GM12878 (cell line): ENCODE measurements at regions not wholly inside any gene's neighbourhood (a gene's known extent, or its start where the extent isn't known, plus 50 kb on each side); places are given as distances from the start of the nearest gene placed in this dataset.

Source experiments
- ATAC-seq: fragments of 200-7000 bp; cut with Tn5 transposase; 3 replicates; pipeline ENCODE4 v1.9.1; 2020; ENCODE audit warnings: mild to moderate bottlenecking, moderate library complexity
- BruUV-seq: library from RNA; stranded (reverse); fragments of 400-500 nt; replicated peaks from 2 replicates; lab custom pipeline; 2021; lab: Mats Ljungman, UMichigan
- CTCF ChIA-PET: fragments of 300-600 bp; sonication (Branson Sonifier 250); formaldehyde crosslinking; extraction: SDS; loops from one replicate; lab custom pipeline; 2021; ENCODE audit warnings: inconsistent platforms; lab: Yijun Ruan, JAX
- POLR2A ChIA-PET: fragments of 350-600 bp; formaldehyde crosslinking; extraction: SDS; loops from one replicate; lab custom pipeline; 2021; ENCODE audit warnings: inconsistent platforms; lab: Charles Lee
- RAD21 ChIA-PET: fragments of 300-600 bp; sonication (Branson Sonifier 250); formaldehyde crosslinking; loops from one replicate; lab custom pipeline; 2023; ENCODE audit warnings: antibody characterized with exemption; ENCODE audit not compliant: unreplicated experiment; lab: Charles Lee
- SMC1A ChIA-PET: fragments of 300-600 bp; sonication (Branson Sonifier 250); formaldehyde crosslinking; loops from one replicate; lab custom pipeline; 2023; ENCODE audit not compliant: unreplicated experiment, uncharacterized antibody; lab: Charles Lee
- DNase-seq: peaks from one replicate; pipeline ENCODE4 v3.0.0-alpha.2; 2011; ENCODE audit warnings: low read depth, low spot score
- FAIRE-seq: peaks from 3 replicates; lab custom pipeline; 2011; peaks lifted over from hg19 to GRCh38; lab: Jason Lieb, UNC
- H2AFZ ChIP-seq: 2 replicates; pipeline ENCODE4 v1.6.0; 2011; ENCODE audit warnings: low read depth, low read length, control low read depth; ENCODE audit not compliant: control insufficient read depth
- H3K27ac ChIP-seq: 2 replicates; pipeline ENCODE4 v1.5.1; 2011; ENCODE audit warnings: control low read depth; ENCODE audit not compliant: control insufficient read depth, insufficient read depth
- H3K27me3 ChIP-seq, 2 experiments: replicated peaks in 1 of 2; 2 replicates each; pipeline versions ENCODE4 v1.6.0 to v1.6.1; 2011; ENCODE audit warnings: low read length in 1 of 2; ENCODE audit not compliant: control insufficient read depth in 2 of 2, insufficient read depth in 2 of 2
- H3K36me3 ChIP-seq, 2 experiments: 2 replicates each; pipeline ENCODE4 v1.5.1; 2011; ENCODE audit warnings: low read length in 1 of 2; ENCODE audit not compliant: control insufficient read depth in 2 of 2, insufficient read depth in 2 of 2
- H3K4me1 ChIP-seq: 2 replicates; pipeline ENCODE4 v1.6.1; 2011; ENCODE audit warnings: mild to moderate bottlenecking, low read length, moderate library complexity, mixed read lengths; ENCODE audit not compliant: control insufficient read depth, insufficient read depth
- H3K4me2 ChIP-seq: 2 replicates; pipeline ENCODE4 v1.6.0; 2011; ENCODE audit warnings: control low read depth; ENCODE audit not compliant: control insufficient read depth, insufficient read depth
- H3K4me3 ChIP-seq: fragments of 200-600 bp; sonication (generic); 2 replicates; pipeline ENCODE4 v1.5.1; 2016
- H3K79me2 ChIP-seq: 2 replicates; pipeline ENCODE4 v1.6.0; 2011; ENCODE audit warnings: low read length; ENCODE audit not compliant: control insufficient read depth, insufficient read depth
- H3K9ac ChIP-seq: 2 replicates; pipeline ENCODE4 v1.8.0; 2011; ENCODE audit warnings: low read length, control low read depth, mixed read lengths; ENCODE audit not compliant: control insufficient read depth, insufficient read depth
- H3K9me3 ChIP-seq: replicated peaks from 3 replicates; pipeline ENCODE4 v1.5.1; 2011; ENCODE audit warnings: mild to moderate bottlenecking, low read length; ENCODE audit not compliant: control insufficient read depth, insufficient read depth
- H4K20me1 ChIP-seq: 2 replicates; pipeline ENCODE4 v1.6.0; 2011; ENCODE audit not compliant: control insufficient read depth, insufficient read depth
- BACH1 ChIP-seq: fragments of 450-650 bp; IDR thresholded peaks from 2 replicates; pipeline ENCODE4 v1.6.1; 2017; ENCODE audit warnings: mild to moderate bottlenecking, borderline replicate concordance
- CTCF ChIP-seq, 3 experiments: IDR thresholded peaks in 2 of 3; conservative IDR thresholded peaks in 1 of 3; 2 replicates each; pipeline ENCODE4 v1.5.1; 2011; ENCODE audit warnings: low read depth in 3 of 3, low read length in 3 of 3, mild to moderate bottlenecking in 3 of 3, control low read depth in 2 of 3, moderate library complexity in 2 of 3, inconsistent platforms in 1 of 3, mixed read lengths in 1 of 3; ENCODE audit not compliant: control insufficient read depth in 2 of 3, insufficient read depth in 1 of 3; ENCODE audit errors: extremely low read depth in 1 of 3
- MXI1 ChIP-seq: fragments of 150-350 bp; IDR thresholded peaks from 2 replicates; pipeline ENCODE4 v1.6.1; 2011; ENCODE audit warnings: low read depth, mild to moderate bottlenecking, inconsistent platforms, low read length, improper control_type of control experiment
- SMC3 ChIP-seq: IDR thresholded peaks from 2 replicates; pipeline ENCODE4 v1.6.1; 2011; ENCODE audit warnings: low read length, improper control_type of control experiment, borderline replicate concordance
- YY1 ChIP-seq: IDR thresholded peaks from 2 replicates; pipeline ENCODE4 v1.6.1; 2011; ENCODE audit warnings: low read depth, mild to moderate bottlenecking, low read length
- ZNF24 ChIP-seq: fragments of 450-650 bp; IDR thresholded peaks from 2 replicates; pipeline ENCODE4 v1.6.1; 2017; ENCODE audit warnings: antibody characterized with exemption, mild to moderate bottlenecking
- whole genome bisulfite sequencing: methylation state at CpG from one replicate; pipeline ENCODE4 v1.1.6; 2016; ENCODE audit warnings: low lambda C conversion rate; ENCODE audit not compliant: insufficient replicate concordance, insufficient coverage; ENCODE audit errors: missing lambda C conversion rate; 5-methylcytosine and 5-hydroxymethylcytosine counted together
- in situ Hi-C: fragments of 300-500 bp; cut with MboI; formaldehyde crosslinking; loops from 9 replicates; pipeline ENCODE4 v1.14.3; 2018; ENCODE audit warnings: mixed read lengths
- intact Hi-C: fragments of 100-400 bp; cut with micrococcal nuclease; formaldehyde crosslinking; loops from one replicate; pipeline ENCODE4 v1.14.2; 2022; ENCODE audit not compliant: unreplicated experiment

- H3K27me3 ChIP-seq, result no peaks in the 10 kb centered on the region; a peak in 2 of 4 replicates
- DNase-seq, result no peak
- SMC1A ChIA-PET, result no interaction called here
- H3K27ac ChIP-seq, result no peak overlapping the region
- H3K4me2 ChIP-seq, result no peak overlapping the region
- no TSS peak for BruUV-seq
- POLR2A ChIA-PET, result no interaction called here
- TF ChIP-seq BACH1, result no peak
- no peak for TF ChIP-seq MXI1
- TF ChIP-seq YY1, result no peak
- H2AFZ ChIP-seq, result no peak overlapping the region
- RAD21 ChIA-PET, result no interaction called here
- H4K20me1 ChIP-seq, result no peaks in the 10 kb centered on the region
- ATAC-seq, result no peak
- H3K79me2 ChIP-seq, result no peaks in the 10 kb centered on the region
- no peak for FAIRE-seq
- H3K4me3 ChIP-seq, result no peak overlapping the region
- H3K36me3 ChIP-seq, result no peaks in the 10 kb centered on the region
- no peak overlapping the region for H3K9ac ChIP-seq
- intact Hi-C loops (loop anchor here (10.0 kb wide), 1 partner anchor 170 kb away; no protein-coding TSS in a partner anchor), in situ Hi-C loops (no loop called here)
- H3K9me3 ChIP-seq, result no peaks in the 10 kb centered on the region
- CTCF ChIA-PET, result no interaction called here
- H3K4me1 ChIP-seq, result no peaks in the 10 kb centered on the region
Observed at GRCh38 chr5:155144956-155145355, 131.4 kb downstream of the KIF4B start.

- peak; percentile 8; the same call in 1 of the 2 replicates for TF ChIP-seq SMC3
- TF ChIP-seq ZNF24, result no peak
- TF ChIP-seq CTCF (IDR thresholded peaks at IDR 0.05 in 2 of 3, conservative IDR thresholded peaks at IDR 0.05 in 1 of 3; ENCODE audit: control insufficient read depth in 2 of 3, extremely low read depth in 1 of 3, insufficient read depth in 1 of 3, low read depth in 3 of 3, low read length in 3 of 3), result peak; percentile 8 to 17 (median 11); a peak in 2 of 6 replicates
- H3K4me3 ChIP-seq, result no peak overlapping the region
- no peak overlapping the region for H3K27ac ChIP-seq
- FAIRE-seq (no peak), ATAC-seq (no peak), DNase-seq (no peak)
- RAD21 ChIA-PET, result interaction anchor here (1.3 kb wide), 1 partner anchor 194 kb away, joined by 3 read pairs; no protein-coding TSS in a partner anchor
- H3K4me2 ChIP-seq, result no peak overlapping the region
- POLR2A ChIA-PET, result no interaction called here
- no peak overlapping the region for H3K9ac ChIP-seq
- CTCF ChIA-PET, result interaction anchor here (0.8 to 2.5 kb wide), 2 partner anchors 7 to 10 kb away, joined by 3 to 7 read pairs; no protein-coding TSS in a partner anchor
- no TSS peak for BruUV-seq
- H3K79me2 ChIP-seq, result no peaks in the 10 kb centered on the region
- in situ Hi-C loops, result no loop called here
- H3K36me3 ChIP-seq, result no peaks in the 10 kb centered on the region
- H3K27me3 ChIP-seq, result no peaks in the 10 kb centered on the region; a peak in 2 of 4 replicates
- intact Hi-C loops, result loop anchor here (10.0 kb wide), 1 partner anchor 172 kb away; no protein-coding TSS in a partner anchor
- WGBS, result 0% methylated on average over 2 of the region's 2 CpGs
- H3K4me1 ChIP-seq, result no peaks in the 10 kb centered on the region
- no peak overlapping the region for H2AFZ ChIP-seq
- H4K20me1 ChIP-seq, result no peaks in the 10 kb centered on the region
- SMC1A ChIA-PET, result interaction anchor here (1.1 to 1.3 kb wide), 3 partner anchors 10 to 201 kb away, joined by 3 to 4 read pairs (median 4); no protein-coding TSS in a partner anchor
- no peaks in the 10 kb centered on the region for H3K9me3 ChIP-seq
Observed at GRCh38 chr5:155147222-155147621, 133.7 kb downstream of the KIF4B start.
